ENCODE measurements at regions not wholly inside any gene's neighbourhood (a gene's known extent, or its start where the extent isn't known, plus 50 kb on each side); places are given as distances from the start of the nearest gene placed in this dataset.
A peak's percentile ranks its signal among the peaks of the same experiment; 100 is the strongest.

DNA sequence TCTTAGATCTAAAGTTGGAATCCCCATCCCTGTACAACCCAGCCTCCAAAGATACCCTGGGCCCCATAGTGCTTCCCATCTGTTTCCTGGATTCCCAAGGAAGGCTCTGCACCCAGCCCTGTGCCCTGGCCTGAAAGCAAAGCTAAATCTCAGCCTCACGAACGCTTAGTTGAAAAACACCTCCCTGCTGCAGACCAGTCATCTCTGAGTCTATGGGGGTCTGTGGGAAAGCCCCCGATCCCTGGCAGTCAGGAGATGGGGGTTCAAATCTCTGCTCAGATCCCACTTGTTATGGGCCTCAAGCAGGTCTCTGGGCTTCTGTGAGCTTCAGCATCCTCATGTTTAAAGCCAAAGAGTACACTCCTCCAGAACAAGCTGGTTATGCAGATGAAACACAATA, 210.5 kb upstream of the GRIK3 start:
- 77 to 79% methylated on average over 3 of the region's 3 CpGs for WGBS, 2 donors
- no peaks in the 10 kb centered on the region for H3K4me1 ChIP-seq (ENCODE audit: control insufficient read depth in 5 of 5, insufficient read depth in 5 of 5, low read length in 5 of 5)
- H3K27ac ChIP-seq (ENCODE audit: low read depth in 1 of 2, low read length in 1 of 2): no peak overlapping the region
- no peaks in the 10 kb centered on the region for H3K27me3 ChIP-seq (ENCODE audit: control insufficient read depth in 3 of 3, insufficient read depth in 3 of 3, low read length in 2 of 3)
- no peak overlapping the region for H3K4me3 ChIP-seq
- TF ChIP-seq, protein P1, sequence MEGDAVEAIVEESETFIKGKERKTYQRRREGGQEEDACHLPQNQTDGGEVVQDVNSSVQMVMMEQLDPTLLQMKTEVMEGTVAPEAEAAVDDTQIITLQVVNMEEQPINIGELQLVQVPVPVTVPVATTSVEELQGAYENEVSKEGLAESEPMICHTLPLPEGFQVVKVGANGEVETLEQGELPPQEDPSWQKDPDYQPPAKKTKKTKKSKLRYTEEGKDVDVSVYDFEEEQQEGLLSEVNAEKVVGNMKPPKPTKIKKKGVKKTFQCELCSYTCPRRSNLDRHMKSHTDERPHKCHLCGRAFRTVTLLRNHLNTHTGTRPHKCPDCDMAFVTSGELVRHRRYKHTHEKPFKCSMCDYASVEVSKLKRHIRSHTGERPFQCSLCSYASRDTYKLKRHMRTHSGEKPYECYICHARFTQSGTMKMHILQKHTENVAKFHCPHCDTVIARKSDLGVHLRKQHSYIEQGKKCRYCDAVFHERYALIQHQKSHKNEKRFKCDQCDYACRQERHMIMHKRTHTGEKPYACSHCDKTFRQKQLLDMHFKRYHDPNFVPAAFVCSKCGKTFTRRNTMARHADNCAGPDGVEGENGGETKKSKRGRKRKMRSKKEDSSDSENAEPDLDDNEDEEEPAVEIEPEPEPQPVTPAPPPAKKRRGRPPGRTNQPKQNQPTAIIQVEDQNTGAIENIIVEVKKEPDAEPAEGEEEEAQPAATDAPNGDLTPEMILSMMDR (IDR thresholded peaks at IDR 0.05; ENCODE audit: control extremely low read depth, extremely low read depth): no peak
- no peaks in the 10 kb centered on the region for H3K36me3 ChIP-seq (ENCODE audit: control insufficient read depth in 4 of 4, insufficient read depth in 4 of 4, low read length in 4 of 4)
- ATAC-seq (ENCODE audit: insufficient read depth, low FRiP score): no peak
- DNase-seq: no peak
- no peak overlapping the region for H3K9ac ChIP-seq (ENCODE audit: insufficient read depth in 1 of 2, low read length in 2 of 2)
- peaks cover 0 to 2% (median 0%) of the 10 kb centered on the region in 4 donors for H3K9me3 ChIP-seq (ENCODE audit: control insufficient read depth in 4 of 4, insufficient read depth in 3 of 4, low read length in 3 of 4)

DNA sequence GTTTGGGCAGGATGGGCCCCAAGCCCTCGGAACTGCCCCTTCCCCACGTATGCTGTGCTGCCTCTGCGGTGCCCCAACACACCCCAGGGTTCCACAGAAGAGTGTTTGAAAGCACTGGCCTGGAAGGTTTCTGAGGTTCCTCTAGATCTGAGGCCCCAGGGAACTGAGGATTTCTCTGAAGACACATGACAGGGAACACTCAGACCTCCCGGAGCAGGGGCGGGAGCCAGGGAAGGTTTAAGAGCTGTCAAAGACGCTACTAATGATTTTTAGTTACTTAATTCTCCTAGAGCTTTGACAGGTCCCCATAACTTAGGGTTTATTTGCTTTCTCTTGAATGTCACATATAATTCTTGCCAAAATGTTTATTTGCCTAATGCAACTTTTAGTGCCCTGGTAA, 212.3 kb upstream of the GRIK3 start:
- Histone ChIP-seq H3K4me1 (ENCODE audit: control insufficient read depth in 5 of 5, insufficient read depth in 5 of 5, low read length in 5 of 5) (no peaks in the 10 kb centered on the region), H3K9ac (ENCODE audit: insufficient read depth in 1 of 2, low read length in 2 of 2) (no peak overlapping the region), H3K36me3 (ENCODE audit: control insufficient read depth in 4 of 4, insufficient read depth in 4 of 4, low read length in 4 of 4) (no peaks in the 10 kb centered on the region), H3K4me3 (no peak overlapping the region), H3K27me3 (ENCODE audit: control insufficient read depth in 3 of 3, insufficient read depth in 3 of 3, low read length in 2 of 3) (no peaks in the 10 kb centered on the region), H3K9me3 (ENCODE audit: control insufficient read depth in 4 of 4, insufficient read depth in 3 of 4, low read length in 3 of 4) (peaks cover 0 to 2% (median 0%) of the 10 kb centered on the region in 4 donors), H3K27ac (ENCODE audit: low read depth in 1 of 2, low read length in 1 of 2) (no peak overlapping the region)
- DNase-seq (no peak), ATAC-seq (ENCODE audit: insufficient read depth, low FRiP score) (no peak)
- WGBS, 2 donors: 52 to 62% methylated on average over 6 of the region's 6 CpGs
- TF ChIP-seq, protein P1 (IDR thresholded peaks at IDR 0.05; ENCODE audit: control extremely low read depth, extremely low read depth): no peak

DNA sequence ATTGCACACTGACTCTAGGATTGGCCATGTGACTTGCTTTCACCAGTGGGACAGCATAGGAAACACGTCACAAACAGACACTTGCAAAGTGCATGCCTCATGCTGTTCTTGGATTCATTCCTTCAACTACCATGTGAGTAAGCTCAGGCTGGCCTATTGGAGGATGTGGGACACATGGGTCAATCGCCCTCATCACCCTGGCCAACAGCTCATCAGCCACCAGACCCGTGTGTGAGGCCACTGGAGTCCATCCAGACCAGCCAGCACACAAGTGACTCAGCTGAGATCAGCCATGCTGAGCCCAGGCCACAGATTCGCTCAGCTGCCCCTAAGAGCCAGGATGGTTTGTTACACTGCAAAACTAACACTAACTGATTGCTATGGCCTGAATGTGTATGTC, 216.1 kb upstream of the GRIK3 start:
- Histone ChIP-seq H3K36me3 (ENCODE audit: control insufficient read depth in 4 of 4, insufficient read depth in 4 of 4, low read length in 4 of 4) (no peaks in the 10 kb centered on the region), H3K27ac (ENCODE audit: low read depth in 1 of 2, low read length in 1 of 2) (no peak overlapping the region), H3K27me3 (ENCODE audit: control insufficient read depth in 3 of 3, insufficient read depth in 3 of 3, low read length in 2 of 3) (no peaks in the 10 kb centered on the region), H3K4me1 (ENCODE audit: control insufficient read depth in 5 of 5, insufficient read depth in 5 of 5, low read length in 5 of 5) (no peaks in the 10 kb centered on the region), H3K9ac (ENCODE audit: insufficient read depth in 1 of 2, low read length in 2 of 2) (no peak overlapping the region), H3K9me3 (ENCODE audit: control insufficient read depth in 4 of 4, insufficient read depth in 3 of 4, low read length in 3 of 4) (peaks cover 0 to 2% (median 0%) of the 10 kb centered on the region in 4 donors), H3K4me3 (no peak overlapping the region)
- no peak for DNase-seq
- no peak for ATAC-seq (ENCODE audit: insufficient read depth, low FRiP score)
- TF ChIP-seq, protein P1 (IDR thresholded peaks at IDR 0.05; ENCODE audit: control extremely low read depth, extremely low read depth): no peak
- 42 to 59% methylated on average over 4 of the region's 4 CpGs for WGBS, 2 donors

DNA sequence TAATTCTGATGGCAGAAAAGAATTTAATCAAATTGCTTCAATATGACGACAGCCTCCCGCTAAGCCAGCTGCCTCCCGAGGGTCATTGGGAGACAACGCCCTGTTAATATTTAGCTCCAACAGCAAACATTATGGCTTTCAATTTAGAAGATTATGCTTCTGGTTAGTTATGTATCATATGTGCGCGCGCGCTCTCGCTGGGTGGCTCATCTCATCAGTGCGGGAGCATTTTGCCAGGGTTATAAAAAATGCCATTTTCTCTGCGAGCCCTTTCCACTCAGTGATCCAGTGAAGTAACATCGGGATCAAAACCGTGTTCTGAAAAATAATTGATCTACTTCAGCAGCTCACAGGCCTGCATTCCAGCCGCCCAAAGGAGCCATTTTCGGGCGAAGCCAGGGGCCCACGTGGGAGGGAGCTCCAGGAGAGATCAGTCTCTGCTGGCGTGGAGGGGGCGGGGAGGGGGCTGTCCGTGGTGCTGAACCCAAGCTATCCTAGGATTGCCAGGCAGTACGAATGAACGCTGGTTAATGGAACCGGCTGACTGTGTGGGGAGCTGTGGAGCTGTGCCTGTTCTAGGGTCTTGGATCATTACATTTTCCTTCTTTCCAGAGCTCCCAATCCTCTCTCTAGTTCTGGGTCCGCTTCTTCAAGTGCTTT, 219.1 kb upstream of the ZC3H12A start:
- 25 to 28% methylated on average over 24 of the region's 24 CpGs for WGBS, 2 donors
- Histone ChIP-seq H3K36me3 (ENCODE audit: control insufficient read depth in 4 of 4, insufficient read depth in 4 of 4, low read length in 4 of 4) (no peaks in the 10 kb centered on the region), H3K4me3 (no peak overlapping the region), H3K9ac (ENCODE audit: insufficient read depth in 1 of 2, low read length in 2 of 2) (no peak overlapping the region), H3K4me1 (ENCODE audit: control insufficient read depth in 5 of 5, insufficient read depth in 5 of 5, low read length in 5 of 5) (no peaks in the 10 kb centered on the region), H3K27me3 (ENCODE audit: control insufficient read depth in 3 of 3, insufficient read depth in 3 of 3, low read length in 2 of 3) (peaks cover 0 to 3% (median 2%) of the 10 kb centered on the region in 3 donors), H3K9me3 (ENCODE audit: control insufficient read depth in 4 of 4, insufficient read depth in 3 of 4, low read length in 3 of 4) (peaks cover 0 to 2% (median 0%) of the 10 kb centered on the region in 4 donors), H3K27ac (ENCODE audit: low read depth in 1 of 2, low read length in 1 of 2) (no peak overlapping the region)
- ATAC-seq (ENCODE audit: insufficient read depth, low FRiP score) (no peak), DNase-seq (peak; percentile 41 to 60 (median 54))
- TF ChIP-seq, protein P1 (IDR thresholded peaks at IDR 0.05; ENCODE audit: control extremely low read depth, extremely low read depth): no peak

All from lung (tissue), 11 donors.